ENCODE measurements at regions not wholly inside any gene's neighbourhood (a gene's known extent, or its start where the extent isn't known, plus 50 kb on each side); places are given as distances from the start of the nearest gene placed in this dataset.

GRCh38 chr13:109652531-109652930, 133.9 kb downstream of the IRS2 start:
- POLR2A ChIA-PET, result no interaction called here
- H2AFZ ChIP-seq (ENCODE audit: low read depth, low read length, poor library complexity, severe bottlenecking), result no peak overlapping the region
- TF ChIP-seq YY1 (IDR thresholded peaks at IDR 0.05; ENCODE audit: extremely low read depth, insufficient replicate concordance, low read depth, low read length) (no peak), ZFX (IDR thresholded peaks at IDR 0.05) (no peak), JUND (IDR thresholded peaks at IDR 0.05) (no peak), ZNF274 (IDR thresholded peaks at IDR 0.05; ENCODE audit: low read depth, low read length) (no peak), EZH2 (IDR thresholded peaks at IDR 0.05) (no peak), ZBTB33 (IDR thresholded peaks at IDR 0.05; ENCODE audit: extremely low read depth, insufficient replicate concordance, low read length) (no peak), FOSL1 (IDR thresholded peaks at IDR 0.05; ENCODE audit: low read depth) (no peak), SIN3A (IDR thresholded peaks at IDR 0.05; ENCODE audit: low read depth) (no peak), POLR2A (IDR thresholded peaks at IDR 0.05; ENCODE audit: borderline replicate concordance, extremely low read depth, insufficient read depth, insufficient read length) (no peak), SRF (IDR thresholded peaks at IDR 0.05; ENCODE audit: low read depth) (no peak), ATF3 (IDR thresholded peaks at IDR 0.05) (no peak), CBX3 (IDR thresholded peaks at IDR 0.05; ENCODE audit: low read depth) (no peak), EZH2phosphoT487 (IDR thresholded peaks at IDR 0.05; ENCODE audit: borderline replicate concordance) (no peak), RAD21 (IDR thresholded peaks at IDR 0.05; ENCODE audit: low read depth) (no peak), TCF7L2 (IDR thresholded peaks at IDR 0.05; ENCODE audit: borderline replicate concordance, extremely low read depth, insufficient read depth, insufficient read length) (no peak)
- intact Hi-C loops (cut with micrococcal nuclease), result no loop called here
- no peak for DNase-seq (ENCODE audit: low read depth, low spot score)
- RAD21 ChIA-PET (ENCODE audit: low non-redundant PET in 1 of 2, low total read pairs in 2 of 2, uncharacterized antibody in 2 of 2, unreplicated experiment in 2 of 2), result no interaction called here
- no peak overlapping the region for H3K27ac ChIP-seq (ENCODE audit: low read depth, low read length)
- no peak for ATAC-seq
- H3K4me2 ChIP-seq (ENCODE audit: low read length), result no peak overlapping the region
- BruUV-seq (replicated peaks), result no TSS peak
- no peak overlapping the region for H3K9ac ChIP-seq (ENCODE audit: low read length)
- H3K9me2 ChIP-seq (ENCODE audit: insufficient read depth), result no peaks in the 10 kb centered on the region
- no peaks in the 10 kb centered on the region for H3K27me3 ChIP-seq (ENCODE audit: insufficient read depth, low read length)
- no peaks in the 10 kb centered on the region for H3K9me3 ChIP-seq (ENCODE audit: control insufficient read depth in 1 of 2, insufficient read depth in 1 of 2, low read depth in 1 of 2, low read length in 2 of 2)
- no peaks in the 10 kb centered on the region for H3K4me1 ChIP-seq (ENCODE audit: control insufficient read depth in 1 of 2, insufficient read depth in 2 of 2, low read length in 2 of 2)
- H3K36me3 ChIP-seq (ENCODE audit: control insufficient read depth in 1 of 2, insufficient read depth in 2 of 2, low read length in 2 of 2), result no peaks in the 10 kb centered on the region
- H3K79me2 ChIP-seq (ENCODE audit: insufficient read depth, low read length), result no peaks in the 10 kb centered on the region
- no peaks in the 10 kb centered on the region for H4K20me1 ChIP-seq (ENCODE audit: insufficient read depth)
- CTCF ChIA-PET, result no interaction called here
- H3K4me3 ChIP-seq (replicated peaks in 1 of 2; ENCODE audit: low read depth in 1 of 2, low read length in 2 of 2), result no peak overlapping the region

Data from HCT116 (cell line).